ENCODE measurements at regions not wholly inside any gene's neighbourhood (a gene's known extent, or its start where the extent isn't known, plus 50 kb on each side); places are given as distances from the start of the nearest gene placed in this dataset.

GRCh38 chr22:27181537-27181936 lies 524.1 kb downstream of the MIAT start:
- TF ChIP-seq CTCF (optimal IDR thresholded peaks at IDR 0.05 in 1 of 3, IDR thresholded peaks at IDR 0.05 in 1 of 3, conservative IDR thresholded peaks at IDR 0.05 in 1 of 3; ENCODE audit: extremely low read depth in 1 of 3, insufficient read depth in 2 of 3, low read length in 3 of 3) (no peak), EZH2 (IDR thresholded peaks at IDR 0.05; ENCODE audit: low read length) (no peak)

Measured in keratinocyte (primary cell).